ENCODE measurements at regions not wholly inside any gene's neighbourhood (a gene's known extent, or its start where the extent isn't known, plus 50 kb on each side); places are given as distances from the start of the nearest gene placed in this dataset.

DNA sequence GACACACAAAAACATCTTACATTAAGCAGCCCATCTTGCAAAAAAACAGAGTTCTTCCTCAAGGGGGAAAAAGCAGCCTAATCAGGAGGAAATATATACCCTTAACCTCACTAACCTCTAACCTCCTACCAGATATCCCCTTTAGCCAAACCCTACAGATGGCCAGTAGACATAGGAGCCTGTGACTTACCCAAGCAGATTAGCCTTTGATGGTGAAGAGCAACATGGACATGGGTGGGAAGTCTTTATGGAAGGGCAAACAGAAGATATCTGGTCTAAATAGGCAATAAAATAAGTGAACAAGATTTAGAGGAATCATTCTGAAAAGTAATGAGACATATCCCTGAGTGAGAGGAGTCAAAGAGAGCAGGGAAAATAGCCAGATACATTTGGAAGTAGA is 119.4 kb upstream of the ARPP21 start:
- no peak for TF ChIP-seq CTCF (conservative IDR thresholded peaks at IDR 0.05)
- TF ChIP-seq EZH2 (IDR thresholded peaks at IDR 0.05; ENCODE audit: low read depth), result no peak
